Limb (tissue), 2 donors: ENCODE measurements at regions not wholly inside any gene's neighbourhood (a gene's known extent, or its start where the extent isn't known, plus 50 kb on each side); places are given as distances from the start of the nearest gene placed in this dataset.

Experiments used
- DNase-seq, 2 donors: peaks; one replicate each; pipeline ENCODE4 v3.0.0-alpha.2; 2016; ENCODE audit errors: extremely low spot score in 2 of 2

DNA sequence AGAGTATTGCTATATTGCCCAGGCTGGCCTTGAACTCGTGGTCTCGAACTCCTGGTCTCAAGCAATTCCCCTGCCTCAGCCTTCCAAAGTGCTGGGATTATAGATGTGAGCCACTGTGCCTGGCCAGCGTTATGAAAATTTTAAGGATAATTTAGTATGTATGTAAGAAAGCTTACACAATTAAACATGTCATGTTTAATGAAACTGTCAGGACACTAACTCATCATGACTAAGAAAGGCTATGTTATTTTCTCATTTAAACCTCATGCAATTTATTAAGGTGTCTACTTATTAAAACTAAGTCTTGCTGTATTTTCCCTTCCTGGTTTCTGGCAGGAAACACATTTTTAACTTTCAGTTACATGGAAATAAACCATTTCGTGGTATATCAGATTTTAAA lies 106.8 kb upstream of the ATP10A start:
- DNase-seq, result no peak

DNA sequence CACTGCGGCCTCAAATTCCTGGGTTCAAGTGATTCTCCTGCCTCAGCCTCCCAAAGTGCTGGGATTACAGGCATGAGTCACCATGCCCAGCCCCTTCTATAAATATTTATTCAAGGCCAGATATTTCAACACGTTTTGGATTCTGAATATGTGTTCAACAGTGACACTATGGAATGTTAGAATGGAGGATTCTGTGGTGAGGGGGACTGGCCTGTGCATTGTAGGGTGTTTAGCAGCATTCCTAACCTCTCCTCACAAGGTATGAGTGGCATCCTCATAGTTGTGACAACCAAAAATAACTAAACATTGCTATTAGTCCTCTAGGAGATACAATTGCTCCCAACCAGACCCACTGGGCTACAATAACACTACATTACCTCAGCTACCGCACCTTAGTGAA lies 104.0 kb upstream of the ATP10A start:
- no peak for DNase-seq

DNA sequence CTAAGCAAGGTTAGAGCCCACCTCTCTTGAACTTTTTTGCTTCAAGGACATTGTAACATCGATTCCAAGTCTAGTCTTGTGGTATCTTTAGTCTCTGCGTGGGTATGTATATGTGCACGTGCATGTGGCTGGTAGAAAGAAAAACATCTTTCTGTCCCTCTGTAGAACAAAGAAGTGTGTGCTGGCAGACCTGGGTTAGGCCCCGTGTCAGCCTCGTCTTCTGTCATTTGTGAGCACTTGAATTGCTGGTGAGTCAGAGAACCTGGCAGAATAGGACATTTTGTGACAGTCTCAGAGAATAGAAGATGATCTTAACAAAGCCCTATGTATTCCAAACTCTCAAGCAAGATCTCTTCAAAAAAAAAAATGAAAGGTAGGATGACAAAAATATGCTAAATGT lies 102.2 kb upstream of the ATP10A start:
- DNase-seq, result no peak

DNA sequence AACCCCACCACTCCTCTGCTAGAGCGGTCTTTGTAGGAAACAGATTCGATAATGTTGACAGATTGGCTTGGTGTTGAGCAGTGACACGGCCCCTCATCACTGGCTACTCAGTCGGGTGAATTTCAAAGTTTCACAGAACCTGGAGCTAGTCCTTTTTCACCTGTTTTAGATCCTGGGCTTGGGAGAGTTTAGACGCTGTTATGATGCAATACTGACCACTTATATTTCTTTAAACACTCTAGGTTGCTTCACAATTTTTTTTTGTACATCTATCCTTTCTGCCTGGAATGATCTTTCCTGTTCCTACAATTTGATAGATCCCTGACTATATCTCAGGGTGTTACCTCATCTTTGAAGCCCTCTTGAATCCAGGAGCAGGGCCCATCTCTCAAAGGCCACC lies 97.1 kb upstream of the ATP10A start:
- DNase-seq, result no peak

DNA sequence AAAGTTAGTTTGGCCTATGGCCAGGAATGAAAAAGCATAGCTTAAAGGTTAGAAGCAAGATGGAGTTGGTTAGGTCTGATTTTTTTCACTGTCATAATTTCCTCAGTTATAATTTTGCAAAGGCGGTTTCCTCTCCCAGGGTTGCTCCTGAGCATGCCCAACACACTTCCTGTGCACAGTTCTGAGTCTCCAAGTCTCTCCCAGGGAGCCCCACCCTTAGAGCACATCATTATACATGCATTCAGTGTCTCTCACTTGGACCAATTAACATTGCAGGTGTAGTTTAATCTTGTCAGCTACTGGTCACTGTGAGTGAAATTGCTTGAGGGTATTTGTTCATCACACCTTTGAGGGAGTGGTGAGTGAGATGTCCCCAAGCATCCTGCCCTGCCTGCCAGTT lies 96.0 kb upstream of the ATP10A start:
- DNase-seq, result no peak

DNA sequence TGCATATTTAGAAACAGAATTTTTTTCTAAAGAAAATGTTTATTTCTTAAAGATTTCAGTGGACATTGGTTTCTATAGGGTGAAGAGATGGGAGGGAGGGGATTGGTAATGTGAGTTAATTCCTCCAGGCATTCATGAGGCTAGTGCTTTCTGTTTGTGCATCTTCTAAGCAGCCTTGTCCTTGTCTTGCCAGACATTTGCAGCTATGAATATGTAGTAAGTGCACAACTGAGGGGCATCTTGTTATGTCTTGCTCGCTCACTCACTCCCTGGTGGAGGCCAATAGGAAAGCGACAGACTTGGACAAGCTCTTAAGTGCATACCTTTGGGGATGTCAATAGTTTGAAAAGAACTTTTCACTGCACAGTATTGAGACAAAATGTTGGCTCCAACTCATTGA lies 92.5 kb upstream of the ATP10A start:
- DNase-seq, result no peak

DNA sequence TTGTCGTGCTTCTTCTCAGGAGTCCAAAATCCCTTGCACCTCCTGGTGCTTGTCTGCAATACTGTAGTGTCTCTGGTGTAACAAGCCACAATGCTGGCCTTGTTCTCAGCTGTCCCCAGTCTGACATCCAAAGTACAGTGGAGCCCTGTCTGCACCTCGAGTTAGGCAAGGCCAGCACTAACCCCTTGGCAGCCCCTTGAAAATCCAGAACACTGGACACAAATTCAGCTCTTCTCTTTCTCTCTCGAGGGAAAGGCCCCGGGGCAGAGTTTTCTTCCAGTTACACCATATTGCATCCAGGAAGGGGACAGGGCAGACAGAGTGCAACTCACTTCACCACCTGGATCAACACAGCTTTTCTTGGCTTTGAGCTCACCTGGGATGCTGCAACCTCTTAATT lies 91.3 kb upstream of the ATP10A start:
- no peak for DNase-seq

DNA sequence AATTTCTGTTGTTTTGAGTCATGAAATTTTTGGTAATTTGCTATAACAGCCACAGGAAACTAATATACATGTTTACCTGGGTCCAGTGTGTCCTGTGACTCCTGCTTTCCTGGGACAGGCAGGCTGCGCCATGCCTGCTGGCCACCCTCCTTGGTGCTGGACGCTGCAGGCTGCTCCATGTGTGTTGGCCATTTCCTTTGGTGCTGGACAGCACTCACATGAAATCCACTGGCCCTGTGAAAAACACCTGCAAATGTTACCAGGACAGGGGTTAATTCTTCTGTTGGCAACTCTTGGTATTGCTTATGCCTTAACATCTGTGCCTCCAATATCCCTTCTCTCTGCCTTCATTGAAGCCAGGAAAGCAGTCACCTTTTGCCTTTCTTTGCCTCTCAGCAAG lies 86.9 kb upstream of the ATP10A start:
- no peak for DNase-seq

DNA sequence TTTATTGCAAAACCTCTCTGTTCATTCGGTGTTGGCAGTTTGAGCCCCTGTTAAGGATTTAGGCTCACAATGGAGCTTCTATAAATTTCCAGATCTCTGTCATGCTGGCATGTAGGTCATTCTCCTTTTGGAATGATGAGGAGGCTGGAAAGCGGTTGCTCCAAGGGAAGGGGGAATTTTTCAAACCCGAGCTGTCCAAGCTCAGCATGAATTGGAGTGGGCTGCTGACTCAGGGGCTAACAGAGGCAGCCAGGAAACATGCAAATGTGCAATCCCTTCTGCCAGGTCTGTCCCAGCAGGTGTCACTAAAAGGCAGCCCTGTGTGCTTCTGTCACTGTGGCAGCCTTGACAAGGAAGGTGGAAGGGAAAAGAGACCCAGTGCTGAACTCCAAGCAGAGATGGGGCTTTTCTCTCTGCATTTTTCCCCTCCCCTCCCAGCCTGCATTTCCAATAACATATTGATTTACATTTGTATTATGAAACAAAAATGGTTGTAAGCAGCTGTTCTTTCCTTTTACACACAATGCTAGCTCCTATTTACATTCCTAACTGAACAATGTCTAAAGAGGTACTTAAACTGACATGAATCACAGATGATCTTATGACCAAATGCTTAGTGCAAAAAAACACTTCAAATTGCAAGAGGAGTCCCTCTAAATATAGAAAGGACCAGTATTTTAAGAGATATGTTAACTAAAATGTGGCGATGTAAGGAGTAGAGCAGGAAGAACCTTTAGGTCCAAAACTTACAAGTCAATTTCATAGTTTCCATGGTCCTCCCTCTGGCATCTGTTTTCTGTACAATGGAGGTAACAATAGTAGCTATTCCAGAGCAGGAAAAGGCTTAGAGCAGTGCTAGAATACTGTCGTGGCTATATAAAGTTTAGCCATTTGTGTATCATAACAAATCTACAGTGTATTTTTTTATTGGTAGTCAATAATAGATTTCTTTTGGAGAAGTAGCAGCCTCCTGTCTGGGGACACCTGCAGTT lies 84.5 kb upstream of the ATP10A start:
- peak in 1 of 2 donors; percentile 53 for DNase-seq

DNA sequence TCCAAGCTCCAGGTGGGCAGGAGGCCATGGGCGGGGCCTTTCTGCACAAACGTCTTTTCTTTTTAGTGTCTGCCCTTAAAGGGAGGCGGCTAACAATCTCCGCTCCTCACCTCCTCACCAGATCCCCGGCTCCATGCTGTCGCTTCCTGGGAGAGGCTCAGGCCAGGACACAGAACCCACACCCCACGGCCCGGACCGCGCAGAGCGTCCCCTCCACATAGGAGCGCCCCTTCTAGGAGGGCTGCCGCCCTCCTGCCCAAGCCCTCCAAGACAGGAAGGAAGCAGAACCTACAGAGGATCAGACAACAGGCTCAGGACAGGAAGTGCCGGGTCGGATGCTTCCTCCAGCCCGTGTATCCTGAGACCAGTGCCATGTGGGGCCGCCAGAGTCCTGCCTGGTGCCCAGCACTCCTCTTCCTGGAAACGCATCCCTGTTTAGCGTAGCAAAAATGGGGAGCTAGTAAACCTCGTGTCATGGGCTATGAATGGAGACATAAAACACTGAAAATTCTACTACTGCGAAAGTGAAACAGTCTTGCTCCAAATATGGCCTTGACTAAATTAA lies 83.2 kb upstream of the ATP10A start:
- no peak for DNase-seq

DNA sequence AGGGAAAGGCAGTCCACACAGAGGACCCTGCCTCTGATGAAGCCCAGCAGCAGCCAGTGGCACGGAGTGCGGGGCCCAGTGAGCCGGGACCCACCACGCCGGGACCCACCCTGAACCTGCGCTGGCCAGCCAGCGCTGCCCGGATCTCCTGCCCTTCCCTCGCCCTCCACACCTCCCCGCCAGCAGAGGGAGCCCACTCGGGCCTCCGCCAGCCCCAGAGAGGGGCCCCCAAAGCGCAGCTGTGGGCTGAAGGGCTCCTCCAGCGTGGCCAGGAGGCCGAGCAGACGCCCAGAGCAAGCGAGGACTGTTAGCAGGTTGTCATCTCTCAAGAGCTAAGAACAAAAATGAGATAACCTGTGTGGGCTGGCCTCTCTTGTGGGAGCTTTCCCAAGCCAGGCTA lies 81.3 kb upstream of the ATP10A start:
- no peak for DNase-seq

DNA sequence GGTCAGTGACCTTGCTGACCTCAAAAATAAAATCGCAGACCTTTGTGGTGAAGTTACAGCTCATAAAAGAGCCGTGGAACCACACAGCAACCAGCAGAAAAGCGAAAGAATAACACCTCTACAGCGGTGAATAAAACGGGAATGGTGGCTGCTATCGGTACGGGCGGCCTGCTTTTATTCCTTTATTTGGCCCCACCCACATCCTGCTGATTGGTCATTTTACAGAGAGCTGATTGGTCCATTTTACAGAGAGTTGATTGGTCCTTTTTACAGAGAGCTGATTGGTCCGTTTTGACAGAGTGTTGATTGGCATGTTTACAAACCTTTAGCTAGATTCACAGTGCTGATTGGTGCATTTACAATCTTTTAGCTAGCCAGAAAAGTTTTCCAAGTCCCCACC lies 80.7 kb upstream of the ATP10A start:
- no peak for DNase-seq

DNA sequence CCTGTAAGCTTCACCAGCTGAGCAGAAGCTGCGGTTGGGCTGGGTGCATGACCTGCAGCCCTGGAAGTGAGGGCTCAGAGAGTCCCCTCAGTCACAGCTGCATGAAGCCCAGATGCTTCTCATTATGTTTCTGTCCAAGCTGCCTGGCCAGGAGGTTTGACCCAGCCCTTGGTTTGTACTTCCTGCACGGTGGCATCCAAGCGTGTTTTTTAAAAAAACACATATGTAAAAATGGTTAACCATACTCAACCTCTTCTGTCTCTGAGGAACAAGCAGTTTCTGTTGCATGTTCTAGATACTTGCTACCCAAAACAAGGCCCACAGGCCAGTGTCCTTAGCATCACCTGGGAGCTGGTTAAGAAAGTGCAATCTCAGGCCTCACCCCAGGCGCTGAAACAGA lies 76.0 kb upstream of the ATP10A start:
- no peak for DNase-seq

DNA sequence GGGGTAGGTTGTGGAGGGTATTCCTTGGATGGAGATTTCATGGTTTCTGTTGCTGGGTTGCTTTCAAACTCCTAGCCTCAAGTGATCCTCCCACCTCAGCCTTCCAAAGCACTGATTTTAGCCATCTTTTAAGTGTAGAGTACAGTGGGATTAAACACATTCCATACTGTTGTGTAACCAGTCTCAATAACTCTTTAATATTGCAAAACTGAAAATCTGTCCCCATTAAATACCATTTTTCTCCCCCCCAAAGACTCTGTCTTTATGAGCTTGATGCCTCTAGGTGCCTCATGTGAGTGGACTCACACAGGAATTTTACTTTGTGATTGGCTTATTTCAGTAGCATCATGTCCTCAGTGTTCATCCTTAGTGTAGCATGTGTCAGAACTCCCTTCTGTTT lies 74.7 kb upstream of the ATP10A start:
- DNase-seq, result no peak

DNA sequence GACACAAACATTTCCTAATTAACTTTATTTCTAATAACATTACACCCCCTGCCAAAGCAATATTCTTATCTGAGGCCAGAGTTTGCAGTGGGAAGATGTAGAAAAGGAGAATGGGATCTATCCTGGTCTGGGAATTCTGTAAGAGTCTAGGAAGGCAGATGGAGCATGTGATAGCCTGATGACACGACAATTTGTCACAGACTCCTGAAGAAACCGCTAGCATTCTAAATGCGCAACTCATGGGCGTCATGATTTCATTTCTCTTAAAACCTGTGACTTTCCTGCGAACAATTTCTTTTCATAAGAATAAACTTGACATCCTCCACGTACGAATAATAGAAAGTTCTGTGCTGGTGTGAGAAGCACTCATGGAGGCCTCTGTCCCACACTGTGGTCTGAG lies 72.9 kb upstream of the ATP10A start:
- no peak for DNase-seq

DNA sequence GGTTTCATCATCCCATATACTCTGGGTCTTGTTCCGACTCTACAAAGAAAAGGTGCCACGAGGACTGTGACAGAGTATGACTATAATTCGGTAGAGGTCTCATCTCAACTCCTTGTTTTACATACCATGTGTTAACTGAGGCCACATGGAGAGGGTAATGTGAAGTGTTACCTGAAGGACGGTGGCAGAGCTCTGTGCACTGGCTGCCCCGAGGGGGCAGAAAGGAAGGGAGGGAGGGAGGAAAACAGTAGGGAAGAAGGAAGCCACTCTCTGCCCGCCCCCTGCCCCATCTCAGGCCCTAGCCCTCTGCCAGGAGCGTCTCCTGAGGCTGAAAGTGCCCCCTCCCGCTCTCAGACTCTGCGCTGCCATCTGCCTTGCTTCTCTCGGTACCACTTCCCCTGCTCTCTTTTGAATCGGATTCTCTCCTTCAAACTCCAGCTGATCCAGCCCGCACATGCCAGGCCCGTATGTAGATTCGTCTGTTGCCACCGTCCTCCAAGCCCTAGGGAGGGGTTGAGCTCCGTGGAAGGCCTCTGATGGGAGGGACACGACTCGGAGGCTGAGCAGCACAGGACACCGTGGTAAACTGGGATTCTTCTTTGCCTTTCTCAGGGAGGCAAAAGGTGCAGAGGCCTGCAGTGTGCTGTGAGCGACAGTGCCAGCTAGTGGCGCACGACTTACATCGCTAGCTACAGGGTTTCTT lies 70.5 kb upstream of the ATP10A start:
- peak; percentile 81 to 82 for DNase-seq

DNA sequence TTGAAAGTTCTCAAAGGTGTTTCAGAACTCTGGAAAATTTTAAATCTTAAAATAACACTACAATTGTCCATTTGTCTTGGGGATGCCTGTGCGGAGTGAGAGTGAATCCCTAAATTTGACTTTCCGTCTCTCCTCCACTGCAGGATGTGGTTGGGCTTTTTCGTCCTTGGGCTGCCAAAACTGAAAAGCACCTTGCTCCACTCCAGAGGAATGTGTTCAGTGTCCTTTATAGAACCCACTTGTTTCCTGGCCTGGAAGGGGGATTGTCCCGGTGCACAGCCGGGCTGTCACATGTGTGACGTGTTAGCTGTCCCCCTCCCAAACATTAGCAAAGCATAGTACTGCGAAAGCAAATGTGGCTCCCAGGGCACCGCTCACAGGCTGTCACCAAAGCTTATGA lies 69.6 kb upstream of the ATP10A start:
- DNase-seq, result peak in 1 of 2 donors; percentile 6

DNA sequence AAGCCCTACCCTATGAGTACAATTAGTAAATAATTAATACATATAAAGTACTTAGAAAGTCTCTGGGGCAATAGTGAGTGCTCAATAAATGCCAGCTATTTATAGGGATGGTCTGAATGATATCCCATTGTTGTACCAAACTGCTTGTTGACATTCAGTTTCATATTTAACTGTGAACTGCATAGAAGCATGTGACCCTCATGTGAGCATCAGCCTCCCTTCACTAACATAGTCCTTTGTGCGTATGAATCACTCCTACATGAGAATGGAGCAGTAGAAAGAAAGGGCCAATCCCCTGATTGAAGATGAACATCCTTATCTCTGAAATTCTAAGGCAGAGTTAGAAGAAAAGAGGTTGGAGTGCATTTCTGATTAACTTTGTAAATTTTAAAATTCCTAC lies 68.7 kb upstream of the ATP10A start:
- no peak for DNase-seq

DNA sequence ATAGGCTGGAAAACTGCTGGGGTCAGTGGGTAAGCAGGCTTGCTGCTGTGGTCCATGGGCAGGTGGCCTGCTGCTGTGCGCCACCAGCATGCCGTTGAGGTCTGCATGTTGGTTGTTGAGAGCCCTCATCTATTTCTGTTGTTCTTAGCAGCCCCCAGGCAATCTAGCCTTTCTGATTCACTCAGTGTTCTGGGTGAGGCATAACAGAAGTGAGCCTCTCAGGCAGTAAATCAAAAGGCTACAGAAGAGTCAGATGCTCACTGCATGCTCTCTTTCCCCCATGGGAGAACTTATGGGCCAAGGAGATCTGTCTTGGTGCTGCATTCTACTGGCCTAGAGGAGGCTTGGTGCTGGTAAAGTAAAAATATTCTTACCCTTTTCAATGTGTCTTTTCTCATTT lies 67.8 kb upstream of the ATP10A start:
- DNase-seq, result no peak
